SK-MEL-5 (cell line): ENCODE measurements at regions not wholly inside any gene's neighbourhood (a gene's known extent, or its start where the extent isn't known, plus 50 kb on each side); places are given as distances from the start of the nearest gene placed in this dataset.

Experiments
- DNase-seq: peaks from one replicate; pipeline ENCODE4 v3.0.0-alpha.2; 2016; ENCODE audit warnings: low read depth, low spot score
- in situ Hi-C: cut with HindIII; loops from 2 replicates; pipeline ENCODE4 v1.10.0; 2016; ENCODE audit warnings: low sequenced_read_pairs, high pct_unique_total_duplicates, low pct_unique_long_range_greater_than_20kb

GRCh38 chr9:129341987-129342348 lies 163.9 kb upstream of the IER5L start:
- in situ Hi-C loops, result no loop called here
- no peak for DNase-seq

- in situ Hi-C loops, result no loop called here
- no peak for DNase-seq
Observed at GRCh38 chr9:129341171-129341986, 163.3 kb upstream of the IER5L start.

GRCh38 chr9:129340427-129341170 lies 162.5 kb upstream of the IER5L start:
- in situ Hi-C loops, result no loop called here
- no peak for DNase-seq

- no peak for DNase-seq
- in situ Hi-C loops, result no loop called here
Observed at GRCh38 chr9:129339539-129340157, 161.6 kb upstream of the IER5L start.

- in situ Hi-C loops, result no loop called here
Observed at GRCh38 chr9:129338724-129339430, 160.8 kb upstream of the IER5L start.

GRCh38 chr9:129337336-129338140 lies 159.5 kb upstream of the IER5L start:
- in situ Hi-C loops, result no loop called here
- no peak for DNase-seq

More at GRCh38 chr9:129338724-129339430, 160.8 kb upstream of the IER5L start:
- DNase-seq, result no peak

GRCh38 chr9:129336601-129337331 lies 158.7 kb upstream of the IER5L start:
- no peak for DNase-seq
- in situ Hi-C loops, result no loop called here

GRCh38 chr9:129336130-129336528 lies 158.1 kb upstream of the IER5L start:
- no peak for DNase-seq
- in situ Hi-C loops, result no loop called here

GRCh38 chr9:129335464-129336129 lies 157.5 kb upstream of the IER5L start:
- in situ Hi-C loops, result no loop called here
- no peak for DNase-seq

- DNase-seq, result peak; percentile 84
- in situ Hi-C loops, result no loop called here
Observed at GRCh38 chr9:129334105-129334935, 156.3 kb upstream of the IER5L start.

GRCh38 chr9:129333617-129334104 lies 155.6 kb upstream of the IER5L start:
- DNase-seq, result peak; percentile 17
- in situ Hi-C loops, result no loop called here

- in situ Hi-C loops, result no loop called here
- no peak for DNase-seq
Observed at GRCh38 chr9:129332581-129332980, 154.5 kb upstream of the IER5L start.

- in situ Hi-C loops, result no loop called here
- no peak for DNase-seq
Observed at GRCh38 chr9:129331772-129332500, 153.9 kb upstream of the IER5L start.

GRCh38 chr9:129331493-129331765 lies 153.4 kb upstream of the IER5L start:
- in situ Hi-C loops, result no loop called here
- DNase-seq, result no peak
